SK-N-SH treated with all-trans-retinoic acid at 6 μM for 48 hours (cell line): ENCODE measurements at regions not wholly inside any gene's neighbourhood (a gene's known extent, or its start where the extent isn't known, plus 50 kb on each side); places are given as distances from the start of the nearest gene placed in this dataset.

Experiments
- ATAC-seq: fragments of 200-7000 bp; cut with Tn5 transposase; 3 replicates; pipeline ENCODE4 v1.9.1; 2020; ENCODE audit warnings: mild to moderate bottlenecking, moderate library complexity
- ARNTL ChIP-seq: fragments of 450-650 bp; formaldehyde crosslinking; IDR thresholded peaks from 2 replicates; pipeline ENCODE4 v1.5.0; 2020; ENCODE audit warnings: low read depth, mild to moderate bottlenecking, moderate library complexity, borderline replicate concordance
- BACH2 ChIP-seq: fragments of 250-450 bp; sonication (Bioruptor Pico); IDR thresholded peaks from 2 replicates; pipeline ENCODE4 v1.9.0; 2021; ENCODE audit warnings: mild to moderate bottlenecking, borderline replicate concordance
- CREB5 ChIP-seq: fragments of 250-450 bp; sonication (Bioruptor Pico); IDR thresholded peaks from 2 replicates; pipeline ENCODE4 v1.5.1; 2020; ENCODE audit warnings: low read depth, mild to moderate bottlenecking, moderate library complexity
- CSDC2 ChIP-seq: fragments of 250-450 bp; sonication (Bioruptor Pico); IDR thresholded peaks from 2 replicates; pipeline ENCODE4 v1.5.0; 2020; ENCODE audit warnings: mild to moderate bottlenecking, moderate library complexity
- ESRRG ChIP-seq: fragments of 250-450 bp; sonication (Bioruptor Pico); IDR thresholded peaks from 2 replicates; pipeline ENCODE4 v1.6.1; 2021; ENCODE audit warnings: mild to moderate bottlenecking
- GLIS3 ChIP-seq: fragments of 250-450 bp; sonication (Bioruptor Pico); IDR thresholded peaks from 2 replicates; pipeline ENCODE4 v1.5.0; 2020; ENCODE audit warnings: mild to moderate bottlenecking, moderate library complexity
- OSR1 ChIP-seq: fragments of 250-450 bp; sonication (Bioruptor Pico); IDR thresholded peaks from 2 replicates; pipeline ENCODE4 v1.8.0; 2022; ENCODE audit warnings: moderate library complexity, mild to moderate bottlenecking, inconsistent platforms
- POU6F1 ChIP-seq: fragments of 250-450 bp; sonication (Bioruptor Pico); IDR thresholded peaks from 2 replicates; pipeline ENCODE4 v1.8.0; 2021; ENCODE audit warnings: low read depth, mild to moderate bottlenecking, moderate library complexity, borderline replicate concordance
- PPARA ChIP-seq: fragments of 250-450 bp; sonication (Bioruptor Pico); IDR thresholded peaks from 2 replicates; pipeline ENCODE4 v1.5.0; 2020; ENCODE audit warnings: mild to moderate bottlenecking, borderline replicate concordance
- RARB ChIP-seq: fragments of 250-450 bp; sonication (Bioruptor Pico); IDR thresholded peaks from 2 replicates; pipeline ENCODE4 v1.8.0; 2021; ENCODE audit warnings: mild to moderate bottlenecking, moderate library complexity
- SNAI2 ChIP-seq: fragments of 250-450 bp; sonication (Bioruptor Pico); IDR thresholded peaks from 2 replicates; pipeline ENCODE4 v1.5.0; 2020; ENCODE audit warnings: mild to moderate bottlenecking, moderate library complexity
- TCF4 ChIP-seq: fragments of 250-450 bp; sonication (Bioruptor Pico); IDR thresholded peaks from 2 replicates; pipeline ENCODE4 v1.8.0; 2021; ENCODE audit warnings: mild to moderate bottlenecking, moderate library complexity, borderline replicate concordance
- TOX ChIP-seq: fragments of 250-450 bp; sonication (Bioruptor Pico); IDR thresholded peaks from 2 replicates; pipeline ENCODE4 v1.8.0; 2021; ENCODE audit warnings: mild to moderate bottlenecking, moderate library complexity, borderline replicate concordance
- ZC3H10 ChIP-seq: fragments of 250-450 bp; sonication (Bioruptor Pico); IDR thresholded peaks from 2 replicates; pipeline ENCODE4 v1.5.1; 2021; ENCODE audit warnings: mild to moderate bottlenecking, moderate library complexity
- ZFP30 ChIP-seq: fragments of 450-650 bp; formaldehyde crosslinking; IDR thresholded peaks from 2 replicates; pipeline ENCODE4 v1.5.0; 2022; ENCODE audit warnings: mild to moderate bottlenecking, moderate library complexity
- ZNF565 ChIP-seq: fragments of 450-650 bp; formaldehyde crosslinking; conservative IDR thresholded peaks from 2 replicates; pipeline ENCODE4 v1.5.0; 2020; ENCODE audit warnings: low read depth, mild to moderate bottlenecking, moderate library complexity
- ZNF70 ChIP-seq: fragments of 450-650 bp; formaldehyde crosslinking; IDR thresholded peaks from 2 replicates; pipeline ENCODE4 v1.5.0; 2020; ENCODE audit warnings: mild to moderate bottlenecking, moderate library complexity
- ZNF8 ChIP-seq: fragments of 450-650 bp; formaldehyde crosslinking; IDR thresholded peaks from 2 replicates; pipeline ENCODE4 v1.5.0; 2020; ENCODE audit warnings: mild to moderate bottlenecking, moderate library complexity
- TF ChIP-seq, protein P1 (sequence below): fragments of 250-450 bp; sonication (Bioruptor Pico); IDR thresholded peaks from 2 replicates; pipeline ENCODE4 v1.5.1; 2021; ENCODE audit warnings: mild to moderate bottlenecking, moderate library complexity
- TF ChIP-seq, protein P2 (sequence below): fragments of 250-450 bp; sonication (Bioruptor Pico); IDR thresholded peaks from 2 replicates; pipeline ENCODE4 v1.5.0; 2020; ENCODE audit warnings: mild to moderate bottlenecking, moderate library complexity

- no peak for ATAC-seq
- no peak for TF ChIP-seq ZNF70
- no peak for TF ChIP-seq TOX (CRISPR knock-in tag)
- no peak for TF ChIP-seq CSDC2
- no peak for TF ChIP-seq ZNF8
- no peak for TF ChIP-seq ESRRG (CRISPR knock-in tag)
- no peak for TF ChIP-seq CREB5
- TF ChIP-seq POU6F1 (CRISPR knock-in tag), result no peak
- TF ChIP-seq, protein P1, sequence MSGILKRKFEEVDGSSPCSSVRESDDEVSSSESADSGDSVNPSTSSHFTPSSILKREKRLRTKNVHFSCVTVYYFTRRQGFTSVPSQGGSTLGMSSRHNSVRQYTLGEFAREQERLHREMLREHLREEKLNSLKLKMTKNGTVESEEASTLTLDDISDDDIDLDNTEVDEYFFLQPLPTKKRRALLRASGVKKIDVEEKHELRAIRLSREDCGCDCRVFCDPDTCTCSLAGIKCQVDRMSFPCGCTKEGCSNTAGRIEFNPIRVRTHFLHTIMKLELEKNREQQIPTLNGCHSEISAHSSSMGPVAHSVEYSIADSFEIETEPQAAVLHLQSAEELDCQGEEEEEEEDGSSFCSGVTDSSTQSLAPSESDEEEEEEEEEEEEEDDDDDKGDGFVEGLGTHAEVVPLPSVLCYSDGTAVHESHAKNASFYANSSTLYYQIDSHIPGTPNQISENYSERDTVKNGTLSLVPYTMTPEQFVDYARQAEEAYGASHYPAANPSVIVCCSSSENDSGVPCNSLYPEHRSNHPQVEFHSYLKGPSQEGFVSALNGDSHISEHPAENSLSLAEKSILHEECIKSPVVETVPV (CRISPR knock-in tag), result no peak
- no peak for TF ChIP-seq OSR1 (CRISPR knock-in tag)
- no peak for TF ChIP-seq ZNF565 (CRISPR knock-in tag)
- TF ChIP-seq ZFP30 (CRISPR knock-in tag), result no peak
- TF ChIP-seq, protein P2, sequence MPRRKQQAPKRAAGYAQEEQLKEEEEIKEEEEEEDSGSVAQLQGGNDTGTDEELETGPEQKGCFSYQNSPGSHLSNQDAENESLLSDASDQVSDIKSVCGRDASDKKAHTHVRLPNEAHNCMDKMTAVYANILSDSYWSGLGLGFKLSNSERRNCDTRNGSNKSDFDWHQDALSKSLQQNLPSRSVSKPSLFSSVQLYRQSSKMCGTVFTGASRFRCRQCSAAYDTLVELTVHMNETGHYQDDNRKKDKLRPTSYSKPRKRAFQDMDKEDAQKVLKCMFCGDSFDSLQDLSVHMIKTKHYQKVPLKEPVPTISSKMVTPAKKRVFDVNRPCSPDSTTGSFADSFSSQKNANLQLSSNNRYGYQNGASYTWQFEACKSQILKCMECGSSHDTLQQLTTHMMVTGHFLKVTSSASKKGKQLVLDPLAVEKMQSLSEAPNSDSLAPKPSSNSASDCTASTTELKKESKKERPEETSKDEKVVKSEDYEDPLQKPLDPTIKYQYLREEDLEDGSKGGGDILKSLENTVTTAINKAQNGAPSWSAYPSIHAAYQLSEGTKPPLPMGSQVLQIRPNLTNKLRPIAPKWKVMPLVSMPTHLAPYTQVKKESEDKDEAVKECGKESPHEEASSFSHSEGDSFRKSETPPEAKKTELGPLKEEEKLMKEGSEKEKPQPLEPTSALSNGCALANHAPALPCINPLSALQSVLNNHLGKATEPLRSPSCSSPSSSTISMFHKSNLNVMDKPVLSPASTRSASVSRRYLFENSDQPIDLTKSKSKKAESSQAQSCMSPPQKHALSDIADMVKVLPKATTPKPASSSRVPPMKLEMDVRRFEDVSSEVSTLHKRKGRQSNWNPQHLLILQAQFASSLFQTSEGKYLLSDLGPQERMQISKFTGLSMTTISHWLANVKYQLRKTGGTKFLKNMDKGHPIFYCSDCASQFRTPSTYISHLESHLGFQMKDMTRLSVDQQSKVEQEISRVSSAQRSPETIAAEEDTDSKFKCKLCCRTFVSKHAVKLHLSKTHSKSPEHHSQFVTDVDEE (CRISPR knock-in tag), result no peak
- TF ChIP-seq SNAI2, result no peak
- TF ChIP-seq GLIS3 (CRISPR knock-in tag), result no peak
Measured at GRCh38 chr14:26928019-26928418, 330.2 kb upstream of the NOVA1 start.

GRCh38 chr14:26929361-26929760 lies 331.5 kb upstream of the NOVA1 start:
- ATAC-seq, result no peak
- TF ChIP-seq RARB (CRISPR knock-in tag) (no peak), BACH2 (CRISPR knock-in tag) (no peak), CREB5 (no peak), CSDC2 (no peak), ZNF8 (no peak), ZFP30 (CRISPR knock-in tag) (no peak)

- ATAC-seq, result no peak
- TF ChIP-seq ZC3H10 (CRISPR knock-in tag), result no peak
- TF ChIP-seq OSR1 (CRISPR knock-in tag), result no peak
- TF ChIP-seq ESRRG (CRISPR knock-in tag), result no peak
- TF ChIP-seq SNAI2, result no peak
- no peak for TF ChIP-seq ZNF8
- no peak for TF ChIP-seq ARNTL (CRISPR knock-in tag)
- TF ChIP-seq ZNF565 (CRISPR knock-in tag), result no peak
- no peak for TF ChIP-seq PPARA
Measured at GRCh38 chr14:26930576-26930975, 332.7 kb upstream of the NOVA1 start.

DNA sequence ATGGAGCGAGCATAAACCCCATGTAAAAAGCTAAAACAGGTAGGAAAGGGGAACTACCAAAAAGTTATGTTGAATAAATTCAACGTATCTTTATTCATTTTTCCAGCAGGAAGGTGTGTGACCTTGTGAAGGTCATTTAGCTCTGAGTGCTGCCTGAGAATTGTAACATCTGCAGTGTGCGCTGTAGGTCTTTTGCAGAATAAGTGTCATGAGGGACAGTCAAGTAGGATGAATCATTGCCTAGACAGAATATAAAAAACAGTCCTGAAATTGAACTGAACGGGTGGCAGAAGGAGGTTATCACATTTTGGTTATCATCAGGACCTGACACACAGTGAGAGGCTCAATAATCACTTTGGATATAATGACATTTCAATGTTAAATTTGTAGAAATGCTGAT lies 334.8 kb upstream of the NOVA1 start:
- TF ChIP-seq ZNF70 (no peak), PPARA (no peak), ARNTL (CRISPR knock-in tag) (no peak), TCF4 (CRISPR knock-in tag) (no peak), RARB (CRISPR knock-in tag) (no peak), OSR1 (CRISPR knock-in tag) (no peak), POU6F1 (CRISPR knock-in tag) (no peak), ZNF565 (CRISPR knock-in tag) (no peak)
- ATAC-seq, result no peak
